Tibial nerve (tissue), 3 donors: ENCODE measurements at regions not wholly inside any gene's neighbourhood (a gene's known extent, or its start where the extent isn't known, plus 50 kb on each side); places are given as distances from the start of the nearest gene placed in this dataset.

Experiments
- CTCF ChIP-seq, 5 experiments: fragments of 200-600 bp in 3 of 5; fragments of 450-650 bp in 2 of 5; sonication (generic) in 3 of 5; IDR thresholded peaks; one replicate each; pipeline ENCODE4 v1.5.1; 2016 to 2019; ENCODE audit warnings: antibody characterized with exemption in 5 of 5, mild to moderate bottlenecking in 3 of 5, moderate library complexity in 2 of 5
- POLR2A ChIP-seq, 2 donors: fragments of 450-650 bp; IDR thresholded peaks; one replicate each; pipeline ENCODE4 v1.6.1; 2017; ENCODE audit warnings: antibody characterized with exemption in 2 of 2, mild to moderate bottlenecking in 2 of 2, moderate library complexity in 2 of 2

- TF ChIP-seq POLR2A (IDR thresholded peaks at IDR 0.05) (no peak), CTCF (IDR thresholded peaks at IDR 0.05) (no peak)
Observed at GRCh38 chr21:27047283-27047657, 80.4 kb upstream of the ADAMTS5 start.
